ENCODE measurements at regions not wholly inside any gene's neighbourhood (a gene's known extent, or its start where the extent isn't known, plus 50 kb on each side); places are given as distances from the start of the nearest gene placed in this dataset.

DNA sequence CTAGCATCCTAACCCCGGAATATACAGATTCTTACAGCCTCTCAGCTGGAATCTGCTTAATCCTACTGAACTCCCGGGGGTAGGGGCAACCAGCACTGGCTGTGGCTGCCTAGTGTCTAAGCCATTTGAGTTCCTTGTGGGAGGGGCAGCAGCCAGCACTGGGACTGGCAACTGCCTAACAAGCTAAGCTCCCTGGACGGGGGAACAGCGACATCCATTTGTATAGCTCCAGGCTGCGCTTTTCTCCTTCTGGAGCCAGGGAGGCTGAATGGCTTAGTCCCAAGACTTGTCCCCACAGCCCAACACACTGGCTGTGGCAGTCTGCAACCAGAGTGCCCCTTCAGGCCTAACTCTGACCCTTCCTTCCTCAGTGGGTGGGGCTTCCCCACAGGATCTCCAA, 787.2 kb downstream of the METTL4 start:
- TF ChIP-seq, protein P1, sequence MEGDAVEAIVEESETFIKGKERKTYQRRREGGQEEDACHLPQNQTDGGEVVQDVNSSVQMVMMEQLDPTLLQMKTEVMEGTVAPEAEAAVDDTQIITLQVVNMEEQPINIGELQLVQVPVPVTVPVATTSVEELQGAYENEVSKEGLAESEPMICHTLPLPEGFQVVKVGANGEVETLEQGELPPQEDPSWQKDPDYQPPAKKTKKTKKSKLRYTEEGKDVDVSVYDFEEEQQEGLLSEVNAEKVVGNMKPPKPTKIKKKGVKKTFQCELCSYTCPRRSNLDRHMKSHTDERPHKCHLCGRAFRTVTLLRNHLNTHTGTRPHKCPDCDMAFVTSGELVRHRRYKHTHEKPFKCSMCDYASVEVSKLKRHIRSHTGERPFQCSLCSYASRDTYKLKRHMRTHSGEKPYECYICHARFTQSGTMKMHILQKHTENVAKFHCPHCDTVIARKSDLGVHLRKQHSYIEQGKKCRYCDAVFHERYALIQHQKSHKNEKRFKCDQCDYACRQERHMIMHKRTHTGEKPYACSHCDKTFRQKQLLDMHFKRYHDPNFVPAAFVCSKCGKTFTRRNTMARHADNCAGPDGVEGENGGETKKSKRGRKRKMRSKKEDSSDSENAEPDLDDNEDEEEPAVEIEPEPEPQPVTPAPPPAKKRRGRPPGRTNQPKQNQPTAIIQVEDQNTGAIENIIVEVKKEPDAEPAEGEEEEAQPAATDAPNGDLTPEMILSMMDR (IDR thresholded peaks at IDR 0.05; ENCODE audit: low read depth, low read length, missing input control), result no peak
- TF ChIP-seq TAF1 (conservative IDR thresholded peaks at IDR 0.05), result no peak
- TF ChIP-seq EGR1 (IDR thresholded peaks at IDR 0.05; ENCODE audit: low read depth in 2 of 2), result no peak
